SK-N-SH treated with all-trans-retinoic acid at 6 μM for 48 hours (cell line): ENCODE measurements at regions not wholly inside any gene's neighbourhood (a gene's known extent, or its start where the extent isn't known, plus 50 kb on each side); places are given as distances from the start of the nearest gene placed in this dataset.

Experiments used
- ATAC-seq: fragments of 200-7000 bp; cut with Tn5 transposase; 3 replicates; pipeline ENCODE4 v1.9.1; 2020; ENCODE audit warnings: mild to moderate bottlenecking, moderate library complexity
- ARNTL ChIP-seq: fragments of 450-650 bp; formaldehyde crosslinking; IDR thresholded peaks from 2 replicates; pipeline ENCODE4 v1.5.0; 2020; ENCODE audit warnings: low read depth, mild to moderate bottlenecking, moderate library complexity, borderline replicate concordance
- BACH2 ChIP-seq: fragments of 250-450 bp; sonication (Bioruptor Pico); IDR thresholded peaks from 2 replicates; pipeline ENCODE4 v1.9.0; 2021; ENCODE audit warnings: mild to moderate bottlenecking, borderline replicate concordance
- CREB5 ChIP-seq: fragments of 250-450 bp; sonication (Bioruptor Pico); IDR thresholded peaks from 2 replicates; pipeline ENCODE4 v1.5.1; 2020; ENCODE audit warnings: low read depth, mild to moderate bottlenecking, moderate library complexity
- CSDC2 ChIP-seq: fragments of 250-450 bp; sonication (Bioruptor Pico); IDR thresholded peaks from 2 replicates; pipeline ENCODE4 v1.5.0; 2020; ENCODE audit warnings: mild to moderate bottlenecking, moderate library complexity
- ESRRG ChIP-seq: fragments of 250-450 bp; sonication (Bioruptor Pico); IDR thresholded peaks from 2 replicates; pipeline ENCODE4 v1.6.1; 2021; ENCODE audit warnings: mild to moderate bottlenecking
- GLIS3 ChIP-seq: fragments of 250-450 bp; sonication (Bioruptor Pico); IDR thresholded peaks from 2 replicates; pipeline ENCODE4 v1.5.0; 2020; ENCODE audit warnings: mild to moderate bottlenecking, moderate library complexity
- ISL1 ChIP-seq: fragments of 250-450 bp; sonication (Bioruptor Pico); IDR thresholded peaks from 2 replicates; pipeline ENCODE4 v2.1.2; 2022; ENCODE audit warnings: mild to moderate bottlenecking, moderate library complexity
- OSR1 ChIP-seq: fragments of 250-450 bp; sonication (Bioruptor Pico); IDR thresholded peaks from 2 replicates; pipeline ENCODE4 v1.8.0; 2022; ENCODE audit warnings: moderate library complexity, mild to moderate bottlenecking, inconsistent platforms
- PATZ1 ChIP-seq: fragments of 250-450 bp; sonication (Bioruptor Pico); IDR thresholded peaks from 2 replicates; pipeline ENCODE4 v1.8.0; 2020; ENCODE audit warnings: mild to moderate bottlenecking, moderate library complexity, borderline replicate concordance
- POU6F1 ChIP-seq: fragments of 250-450 bp; sonication (Bioruptor Pico); IDR thresholded peaks from 2 replicates; pipeline ENCODE4 v1.8.0; 2021; ENCODE audit warnings: low read depth, mild to moderate bottlenecking, moderate library complexity, borderline replicate concordance
- PPARA ChIP-seq: fragments of 250-450 bp; sonication (Bioruptor Pico); IDR thresholded peaks from 2 replicates; pipeline ENCODE4 v1.5.0; 2020; ENCODE audit warnings: mild to moderate bottlenecking, borderline replicate concordance
- RARB ChIP-seq: fragments of 250-450 bp; sonication (Bioruptor Pico); IDR thresholded peaks from 2 replicates; pipeline ENCODE4 v1.8.0; 2021; ENCODE audit warnings: mild to moderate bottlenecking, moderate library complexity
- TCF4 ChIP-seq: fragments of 250-450 bp; sonication (Bioruptor Pico); IDR thresholded peaks from 2 replicates; pipeline ENCODE4 v1.8.0; 2021; ENCODE audit warnings: mild to moderate bottlenecking, moderate library complexity, borderline replicate concordance
- TOX ChIP-seq: fragments of 250-450 bp; sonication (Bioruptor Pico); IDR thresholded peaks from 2 replicates; pipeline ENCODE4 v1.8.0; 2021; ENCODE audit warnings: mild to moderate bottlenecking, moderate library complexity, borderline replicate concordance
- TSHZ2 ChIP-seq: fragments of 250-450 bp; sonication (Bioruptor Pico); IDR thresholded peaks from 2 replicates; pipeline ENCODE4 v1.5.0; 2020; ENCODE audit warnings: mild to moderate bottlenecking, moderate library complexity
- ZC3H10 ChIP-seq: fragments of 250-450 bp; sonication (Bioruptor Pico); IDR thresholded peaks from 2 replicates; pipeline ENCODE4 v1.5.1; 2021; ENCODE audit warnings: mild to moderate bottlenecking, moderate library complexity
- ZFP3 ChIP-seq: fragments of 250-450 bp; sonication (Bioruptor Pico); IDR thresholded peaks from 2 replicates; pipeline ENCODE4 v1.5.0; 2020; ENCODE audit warnings: mild to moderate bottlenecking, moderate library complexity
- ZFP30 ChIP-seq: fragments of 450-650 bp; formaldehyde crosslinking; IDR thresholded peaks from 2 replicates; pipeline ENCODE4 v1.5.0; 2022; ENCODE audit warnings: mild to moderate bottlenecking, moderate library complexity
- ZNF70 ChIP-seq: fragments of 450-650 bp; formaldehyde crosslinking; IDR thresholded peaks from 2 replicates; pipeline ENCODE4 v1.5.0; 2020; ENCODE audit warnings: mild to moderate bottlenecking, moderate library complexity
- ZNF8 ChIP-seq: fragments of 450-650 bp; formaldehyde crosslinking; IDR thresholded peaks from 2 replicates; pipeline ENCODE4 v1.5.0; 2020; ENCODE audit warnings: mild to moderate bottlenecking, moderate library complexity
- TF ChIP-seq, protein P1 (sequence below): fragments of 250-450 bp; sonication (Bioruptor Pico); IDR thresholded peaks from 2 replicates; pipeline ENCODE4 v1.5.1; 2021; ENCODE audit warnings: mild to moderate bottlenecking, moderate library complexity

DNA sequence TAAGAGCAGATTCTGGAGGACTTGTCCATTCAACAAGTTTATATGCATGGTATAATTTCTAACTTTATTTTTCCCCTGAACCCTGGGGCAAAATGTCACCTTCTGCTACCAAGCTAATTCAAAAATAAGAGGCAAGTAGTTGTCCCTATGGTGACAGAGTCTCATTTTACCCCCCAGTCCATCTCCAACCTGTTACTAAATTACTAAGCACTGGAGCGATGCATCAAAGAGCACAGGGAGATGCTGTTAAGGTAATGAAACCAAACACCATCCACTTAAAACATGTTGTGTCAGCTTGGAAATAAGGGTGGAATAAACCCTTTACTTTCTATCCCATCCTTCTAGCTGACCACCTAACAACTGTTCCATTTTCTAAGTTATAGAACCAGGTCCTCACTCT is 417.4 kb upstream of the ATP11B start:
- TF ChIP-seq, protein P1, sequence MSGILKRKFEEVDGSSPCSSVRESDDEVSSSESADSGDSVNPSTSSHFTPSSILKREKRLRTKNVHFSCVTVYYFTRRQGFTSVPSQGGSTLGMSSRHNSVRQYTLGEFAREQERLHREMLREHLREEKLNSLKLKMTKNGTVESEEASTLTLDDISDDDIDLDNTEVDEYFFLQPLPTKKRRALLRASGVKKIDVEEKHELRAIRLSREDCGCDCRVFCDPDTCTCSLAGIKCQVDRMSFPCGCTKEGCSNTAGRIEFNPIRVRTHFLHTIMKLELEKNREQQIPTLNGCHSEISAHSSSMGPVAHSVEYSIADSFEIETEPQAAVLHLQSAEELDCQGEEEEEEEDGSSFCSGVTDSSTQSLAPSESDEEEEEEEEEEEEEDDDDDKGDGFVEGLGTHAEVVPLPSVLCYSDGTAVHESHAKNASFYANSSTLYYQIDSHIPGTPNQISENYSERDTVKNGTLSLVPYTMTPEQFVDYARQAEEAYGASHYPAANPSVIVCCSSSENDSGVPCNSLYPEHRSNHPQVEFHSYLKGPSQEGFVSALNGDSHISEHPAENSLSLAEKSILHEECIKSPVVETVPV (CRISPR knock-in tag), result no peak
- TF ChIP-seq ZNF8 (no peak), RARB (CRISPR knock-in tag) (no peak), PATZ1 (no peak), PPARA (CRISPR knock-in tag) (no peak)
- no peak for ATAC-seq

GRCh38 chr3:182382112-182382857 is 411.0 kb upstream of the ATP11B start:
- TF ChIP-seq PATZ1 (no peak), ZFP30 (CRISPR knock-in tag) (no peak), TCF4 (CRISPR knock-in tag) (no peak), TSHZ2 (CRISPR knock-in tag) (no peak), ESRRG (CRISPR knock-in tag) (no peak), RARB (CRISPR knock-in tag) (no peak), ZFP3 (CRISPR knock-in tag) (no peak), ISL1 (CRISPR knock-in tag) (no peak), ZNF70 (no peak), ARNTL (no peak), GLIS3 (CRISPR knock-in tag) (no peak), TOX (CRISPR knock-in tag) (no peak), OSR1 (CRISPR knock-in tag) (no peak), CREB5 (CRISPR knock-in tag) (no peak), ZC3H10 (CRISPR knock-in tag) (no peak)
- ATAC-seq, result no peak

DNA sequence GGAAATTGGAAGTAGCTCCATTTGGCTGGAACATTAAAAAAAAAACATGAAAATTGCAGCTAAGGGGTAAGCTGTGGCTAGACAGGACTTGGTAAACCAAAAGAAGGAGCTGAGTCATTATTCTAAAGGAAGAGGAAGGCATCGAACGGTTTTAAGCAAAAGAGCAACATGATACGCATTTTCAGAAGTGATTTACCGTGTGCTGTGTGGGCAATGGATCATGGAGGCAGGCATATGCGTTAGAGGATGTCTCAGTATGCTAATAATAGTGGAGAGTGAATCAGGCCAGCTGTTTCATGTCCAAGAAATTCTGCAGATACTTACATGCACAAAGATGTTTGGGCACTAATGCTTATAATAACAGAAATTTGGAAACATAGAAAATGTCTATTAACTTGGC is 409.1 kb upstream of the ATP11B start:
- no peak for ATAC-seq
- TF ChIP-seq TCF4 (CRISPR knock-in tag), result no peak
- TF ChIP-seq PATZ1, result no peak
- no peak for TF ChIP-seq TOX (CRISPR knock-in tag)
- no peak for TF ChIP-seq GLIS3 (CRISPR knock-in tag)
- no peak for TF ChIP-seq BACH2 (CRISPR knock-in tag)
- no peak for TF ChIP-seq ZC3H10 (CRISPR knock-in tag)
- TF ChIP-seq, protein P1 (CRISPR knock-in tag), result no peak
- TF ChIP-seq RARB (CRISPR knock-in tag), result no peak
- TF ChIP-seq ZFP30 (CRISPR knock-in tag), result no peak
- TF ChIP-seq ZFP3 (CRISPR knock-in tag), result no peak
- TF ChIP-seq CSDC2 (CRISPR knock-in tag), result no peak
- TF ChIP-seq OSR1 (CRISPR knock-in tag), result no peak
- no peak for TF ChIP-seq POU6F1 (CRISPR knock-in tag)
- no peak for TF ChIP-seq ZNF70
